Neutrophil (primary cell): ENCODE measurements at regions not wholly inside any gene's neighbourhood (a gene's known extent, or its start where the extent isn't known, plus 50 kb on each side); places are given as distances from the start of the nearest gene placed in this dataset.

ENCODE experiments used
- H3K27ac ChIP-seq: fragments of 200-600 bp; sonication (generic); 2 replicates; pipeline ENCODE4 v1.5.1; 2016; ENCODE audit warnings: mild to moderate bottlenecking, moderate library complexity
- H3K27me3 ChIP-seq: fragments of 200-600 bp; sonication (generic); 2 replicates; pipeline ENCODE4 v1.6.0; 2016; ENCODE audit warnings: mild to moderate bottlenecking
- H3K36me3 ChIP-seq: fragments of 200-600 bp; sonication (generic); 2 replicates; pipeline ENCODE4 v1.5.1; 2017
- H3K4me1 ChIP-seq, 2 experiments: fragments of 200-600 bp in 1 of 2; sonication (generic) in 1 of 2; 1 replicate in 1 of 2; 2 replicates in 1 of 2; pipeline versions ENCODE4 v1.5.1 to v1.6.1; 2013 to 2016; ENCODE audit warnings: low read depth in 1 of 2, low read length in 1 of 2, mild to moderate bottlenecking in 1 of 2, moderate library complexity in 1 of 2; ENCODE audit not compliant: control insufficient read depth in 1 of 2, insufficient read depth in 1 of 2
- H3K4me3 ChIP-seq, 2 experiments: fragments of 200-600 bp in 1 of 2; sonication (generic) in 1 of 2; 1 replicate in 1 of 2; 2 replicates in 1 of 2; pipeline ENCODE4 v1.5.1; 2013 to 2016; ENCODE audit warnings: low read depth in 1 of 2, low read length in 1 of 2, mild to moderate bottlenecking in 1 of 2, moderate library complexity in 1 of 2
- H3K9me3 ChIP-seq: fragments of 200-600 bp; sonication (generic); 2 replicates; pipeline ENCODE4 v1.5.1; 2016
- TF ChIP-seq, protein P1 (sequence below): fragments of 200-600 bp; sonication (generic); IDR thresholded peaks from 2 replicates; pipeline ENCODE4 v1.5.1; 2016; ENCODE audit warnings: antibody characterized with exemption

DNA sequence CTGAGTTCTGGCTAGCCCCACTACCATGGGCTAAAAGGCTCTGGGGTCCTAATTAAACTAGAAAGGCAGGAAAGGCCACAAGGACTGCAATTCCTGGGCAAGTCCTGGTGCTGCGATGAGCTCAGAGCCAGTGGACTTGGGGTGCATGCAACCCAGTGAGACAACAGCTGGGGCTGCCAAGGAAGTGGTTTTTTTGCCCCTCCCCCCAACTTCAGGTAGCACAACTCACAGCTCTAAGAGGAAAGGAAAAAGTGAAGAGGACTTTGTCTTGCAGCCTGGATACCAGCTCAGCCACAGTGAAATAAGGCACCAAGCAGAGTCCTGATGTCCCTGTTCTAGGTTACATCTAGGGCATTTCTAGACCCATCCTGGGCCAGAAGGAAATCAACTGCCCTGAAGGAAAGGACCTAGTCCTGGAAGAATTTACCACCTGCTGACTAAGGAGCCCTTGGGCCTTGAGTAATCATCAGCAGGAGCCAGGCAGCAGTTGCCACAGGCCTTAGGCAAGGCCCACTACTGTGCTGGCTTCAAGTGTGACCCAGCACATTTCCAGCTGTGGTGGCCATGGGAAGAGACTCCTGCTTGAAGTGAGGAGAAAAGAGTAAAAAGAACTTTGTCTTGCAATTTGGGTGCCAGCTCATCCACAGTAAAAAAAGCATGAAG is 358.4 kb downstream of the BTBD3 start:
- Histone ChIP-seq H3K27ac (no peak overlapping the region), H3K27me3 (no peaks in the 10 kb centered on the region), H3K4me3 (no peak overlapping the region), H3K36me3 (no peaks in the 10 kb centered on the region), H3K9me3 (no peaks in the 10 kb centered on the region), H3K4me1 (no peaks in the 10 kb centered on the region)
- TF ChIP-seq, protein P1, sequence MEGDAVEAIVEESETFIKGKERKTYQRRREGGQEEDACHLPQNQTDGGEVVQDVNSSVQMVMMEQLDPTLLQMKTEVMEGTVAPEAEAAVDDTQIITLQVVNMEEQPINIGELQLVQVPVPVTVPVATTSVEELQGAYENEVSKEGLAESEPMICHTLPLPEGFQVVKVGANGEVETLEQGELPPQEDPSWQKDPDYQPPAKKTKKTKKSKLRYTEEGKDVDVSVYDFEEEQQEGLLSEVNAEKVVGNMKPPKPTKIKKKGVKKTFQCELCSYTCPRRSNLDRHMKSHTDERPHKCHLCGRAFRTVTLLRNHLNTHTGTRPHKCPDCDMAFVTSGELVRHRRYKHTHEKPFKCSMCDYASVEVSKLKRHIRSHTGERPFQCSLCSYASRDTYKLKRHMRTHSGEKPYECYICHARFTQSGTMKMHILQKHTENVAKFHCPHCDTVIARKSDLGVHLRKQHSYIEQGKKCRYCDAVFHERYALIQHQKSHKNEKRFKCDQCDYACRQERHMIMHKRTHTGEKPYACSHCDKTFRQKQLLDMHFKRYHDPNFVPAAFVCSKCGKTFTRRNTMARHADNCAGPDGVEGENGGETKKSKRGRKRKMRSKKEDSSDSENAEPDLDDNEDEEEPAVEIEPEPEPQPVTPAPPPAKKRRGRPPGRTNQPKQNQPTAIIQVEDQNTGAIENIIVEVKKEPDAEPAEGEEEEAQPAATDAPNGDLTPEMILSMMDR = no peak

DNA sequence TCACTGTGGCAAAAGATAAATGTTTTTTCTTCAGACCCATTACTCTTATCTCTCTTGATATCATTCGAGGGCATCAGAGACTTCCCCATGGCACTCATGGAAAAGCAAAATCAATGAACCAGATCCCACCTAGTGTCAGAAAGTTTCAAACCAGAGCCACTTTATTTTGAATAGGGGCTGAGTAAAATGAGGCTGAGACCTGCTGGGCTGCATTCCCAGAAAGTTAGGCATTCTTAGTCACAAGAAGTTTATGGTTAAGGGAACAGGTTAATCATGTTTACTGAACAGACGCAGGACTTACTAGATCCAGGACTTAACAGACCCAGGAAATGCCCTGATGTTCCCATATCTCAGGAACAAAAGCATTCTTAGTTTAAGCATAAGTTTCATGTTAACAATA is 369.9 kb downstream of the BTBD3 start:
- H3K36me3 ChIP-seq = no peaks in the 10 kb centered on the region
- H3K4me3 ChIP-seq = no peak overlapping the region
- H3K4me1 ChIP-seq = no peaks in the 10 kb centered on the region
- no peaks in the 10 kb centered on the region for H3K27me3 ChIP-seq
- no peak overlapping the region for H3K27ac ChIP-seq
- TF ChIP-seq, protein P1 = no peak
- no peaks in the 10 kb centered on the region for H3K9me3 ChIP-seq

DNA sequence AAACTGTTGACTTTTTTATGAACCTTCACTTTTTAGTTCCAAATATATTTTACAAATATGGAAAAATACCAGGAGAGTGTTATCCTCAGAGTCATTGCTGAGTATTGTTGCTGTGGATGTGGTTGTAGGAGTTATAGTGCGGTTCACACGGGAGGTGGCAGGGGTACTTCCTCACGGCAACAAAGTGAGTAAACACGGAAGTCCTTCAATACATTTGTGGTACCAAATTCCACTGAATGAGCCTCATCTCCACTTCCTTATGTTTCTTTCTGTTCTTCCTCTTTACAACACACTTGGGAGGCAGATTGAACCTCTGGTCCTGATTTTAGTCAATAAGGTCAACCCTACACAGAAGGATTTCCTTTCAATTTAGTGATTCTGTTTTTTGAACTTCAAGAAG is 371.8 kb downstream of the BTBD3 start:
- Histone ChIP-seq H3K4me1 (no peaks in the 10 kb centered on the region), H3K9me3 (no peaks in the 10 kb centered on the region), H3K27ac (no peak overlapping the region), H3K36me3 (no peaks in the 10 kb centered on the region), H3K4me3 (no peak overlapping the region), H3K27me3 (no peaks in the 10 kb centered on the region)
- TF ChIP-seq, protein P1 = no peak

DNA sequence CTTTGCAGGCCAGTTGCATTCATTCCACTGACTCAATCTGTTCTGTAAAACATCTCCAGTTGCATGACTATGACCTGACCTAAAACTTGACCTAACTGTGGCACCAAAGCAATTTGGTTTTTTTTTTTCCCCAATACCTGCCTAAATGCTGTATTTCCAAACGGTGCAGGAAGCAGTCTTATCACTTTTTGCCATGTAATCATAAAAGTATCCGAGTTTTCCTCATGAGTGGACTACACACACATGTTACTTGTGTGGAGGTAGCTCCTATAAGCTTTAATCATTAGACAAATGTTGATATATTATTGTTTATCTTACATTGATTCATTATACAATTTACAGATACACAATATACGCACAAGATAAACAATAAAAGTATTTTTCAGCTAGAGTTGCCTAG is 373.7 kb downstream of the BTBD3 start:
- H3K4me3 ChIP-seq = no peak overlapping the region
- no peaks in the 10 kb centered on the region for H3K9me3 ChIP-seq
- no peaks in the 10 kb centered on the region for H3K4me1 ChIP-seq
- TF ChIP-seq, protein P1 = no peak
- no peaks in the 10 kb centered on the region for H3K27me3 ChIP-seq
- no peaks in the 10 kb centered on the region for H3K36me3 ChIP-seq
- H3K27ac ChIP-seq = no peak overlapping the region

DNA sequence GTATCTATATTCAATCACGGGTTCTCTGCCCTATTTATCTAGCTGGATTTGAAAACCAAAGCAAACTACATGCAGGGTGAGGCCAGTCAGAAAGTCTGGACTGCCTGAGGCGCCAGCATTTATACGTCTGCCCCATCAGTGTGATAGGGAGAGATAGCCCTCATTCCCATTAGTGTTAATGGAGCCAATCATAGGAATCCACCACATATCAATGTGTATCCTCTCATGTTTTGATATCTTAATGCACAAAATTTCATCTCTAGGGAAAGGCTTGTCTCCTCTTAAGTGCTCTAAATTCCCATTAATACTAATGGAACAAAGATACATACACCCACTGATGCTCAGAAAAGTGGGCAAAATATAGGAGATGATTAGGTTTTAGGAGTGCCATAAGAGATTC is 376.2 kb downstream of the BTBD3 start:
- no peak overlapping the region for H3K27ac ChIP-seq
- no peak overlapping the region for H3K4me3 ChIP-seq
- TF ChIP-seq, protein P1 = no peak
- no peaks in the 10 kb centered on the region for H3K36me3 ChIP-seq
- H3K27me3 ChIP-seq = no peaks in the 10 kb centered on the region
- no peaks in the 10 kb centered on the region for H3K9me3 ChIP-seq
- H3K4me1 ChIP-seq = no peaks in the 10 kb centered on the region
